ENCODE measurements at regions not wholly inside any gene's neighbourhood (a gene's known extent, or its start where the extent isn't known, plus 50 kb on each side); places are given as distances from the start of the nearest gene placed in this dataset.

DNA sequence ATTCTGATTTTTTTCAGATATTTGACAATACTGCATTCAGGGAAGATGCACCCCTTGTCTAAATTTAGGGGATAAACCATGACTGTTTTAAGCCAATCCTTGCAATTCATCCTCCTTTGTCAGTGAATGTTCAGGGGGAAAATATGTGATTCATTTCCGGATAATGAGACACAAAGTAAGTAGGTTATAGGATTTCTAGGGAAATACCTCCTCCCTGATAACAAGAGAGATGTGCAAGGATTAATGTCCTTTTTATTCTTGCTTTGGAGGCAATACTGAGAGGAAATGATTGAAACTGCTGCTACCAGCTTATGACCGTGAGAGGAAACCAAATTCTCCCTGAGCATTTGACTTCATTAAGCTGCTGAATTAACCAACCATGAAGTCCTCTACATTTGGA lies 161.3 kb upstream of the EYA4 start:
- Mint-ChIP-seq H3K27ac (no peak overlapping the region), H3K9me3 (no peaks in the 10 kb centered on the region), H3K4me3 (no peak overlapping the region), H3K36me3 (ENCODE audit: low read depth) (no peaks in the 10 kb centered on the region), H3K4me1 (ENCODE audit: low read depth) (no peaks in the 10 kb centered on the region), H3K27me3 (peaks cover 4% of the 10 kb centered on the region)
- CTCF ChIA-PET = no interaction called here
- no peak for ATAC-seq
- DNase-seq = no peak
- POLR2A ChIA-PET = no interaction called here
- TF ChIP-seq CTCF (IDR thresholded peaks at IDR 0.05) = no peak
- intact Hi-C loops (cut with micrococcal nuclease) = no loop called here

DNA sequence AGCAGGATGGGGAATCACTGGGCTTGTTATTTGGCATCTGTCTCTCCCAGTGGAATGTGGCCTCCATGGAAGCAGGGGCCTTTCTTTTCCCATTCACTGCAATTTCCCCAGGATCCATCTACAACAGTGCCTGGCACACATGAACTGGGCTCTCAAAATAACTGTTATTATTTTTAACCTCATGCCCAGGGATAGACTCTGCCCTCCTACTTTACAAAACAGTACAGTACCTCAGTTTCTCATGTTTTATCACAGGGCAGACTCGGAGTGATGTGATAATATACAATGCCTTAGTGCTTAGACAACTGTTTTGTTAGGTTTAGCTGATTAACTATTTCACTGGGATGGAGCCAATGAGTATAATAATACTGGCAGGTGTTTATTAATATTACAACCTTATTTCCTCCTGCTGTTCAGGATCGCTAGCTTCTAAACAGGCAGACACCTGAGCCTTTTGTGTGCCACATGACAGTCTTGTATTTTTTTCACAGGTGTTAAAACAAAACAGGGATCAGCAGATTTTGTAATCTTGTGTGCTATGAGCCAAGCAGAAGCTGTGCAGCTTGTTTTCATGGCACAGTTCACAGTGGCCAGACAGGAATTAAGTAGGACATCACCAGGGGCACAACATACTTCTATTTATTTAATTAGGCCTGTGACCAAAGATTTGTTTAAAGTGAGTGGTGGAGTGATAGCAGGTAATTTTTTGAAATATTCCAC lies 157.7 kb upstream of the EYA4 start:
- POLR2A ChIA-PET = no interaction called here

DNA sequence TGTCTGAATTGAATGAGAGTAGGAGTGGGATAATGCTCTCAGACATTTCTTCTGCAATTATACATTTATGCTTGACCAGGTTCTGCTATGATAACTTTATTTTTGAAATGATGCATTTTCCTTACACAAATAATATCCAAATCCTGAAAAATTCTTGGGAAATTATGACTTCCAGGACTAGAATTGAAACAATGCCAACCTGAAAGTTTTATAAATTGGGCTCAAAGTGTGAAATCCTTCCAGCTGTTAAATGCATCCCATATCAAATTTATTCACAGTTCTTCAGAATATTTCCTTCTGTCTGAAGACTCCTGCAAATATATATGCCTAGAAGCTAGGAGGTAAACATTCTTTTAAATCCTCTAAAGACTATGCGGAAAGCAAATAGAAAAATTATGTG lies 155.7 kb upstream of the EYA4 start:
- Mint-ChIP-seq H3K27me3 (peaks cover 6% of the 10 kb centered on the region), H3K4me1 (ENCODE audit: low read depth) (no peaks in the 10 kb centered on the region), H3K27ac (no peak overlapping the region), H3K4me3 (no peak overlapping the region), H3K9me3 (no peaks in the 10 kb centered on the region), H3K36me3 (ENCODE audit: low read depth) (no peaks in the 10 kb centered on the region)
- ChIA-PET POLR2A (no interaction called here), CTCF (interaction anchor here (0.7 kb wide), 1 partner anchor 9 kb away, joined by 3 read pairs; no protein-coding TSS in a partner anchor)
- no peak for TF ChIP-seq CTCF (IDR thresholded peaks at IDR 0.05)
- ATAC-seq = no peak
- no peak for DNase-seq
- intact Hi-C loops (cut with micrococcal nuclease) = no loop called here

More for the DNA sequence above, 157.7 kb upstream of the EYA4 start:
- no peak for DNase-seq
- Mint-ChIP-seq H3K9me3 (no peaks in the 10 kb centered on the region), H3K27me3 (peaks cover 6% of the 10 kb centered on the region), H3K27ac (no peak overlapping the region), H3K36me3 (ENCODE audit: low read depth) (no peaks in the 10 kb centered on the region), H3K4me3 (no peak overlapping the region), H3K4me1 (ENCODE audit: low read depth) (no peaks in the 10 kb centered on the region)
- no peak for TF ChIP-seq CTCF (IDR thresholded peaks at IDR 0.05)
- intact Hi-C loops (cut with micrococcal nuclease) = no loop called here
- no peak for ATAC-seq
- CTCF ChIA-PET = no interaction called here

DNA sequence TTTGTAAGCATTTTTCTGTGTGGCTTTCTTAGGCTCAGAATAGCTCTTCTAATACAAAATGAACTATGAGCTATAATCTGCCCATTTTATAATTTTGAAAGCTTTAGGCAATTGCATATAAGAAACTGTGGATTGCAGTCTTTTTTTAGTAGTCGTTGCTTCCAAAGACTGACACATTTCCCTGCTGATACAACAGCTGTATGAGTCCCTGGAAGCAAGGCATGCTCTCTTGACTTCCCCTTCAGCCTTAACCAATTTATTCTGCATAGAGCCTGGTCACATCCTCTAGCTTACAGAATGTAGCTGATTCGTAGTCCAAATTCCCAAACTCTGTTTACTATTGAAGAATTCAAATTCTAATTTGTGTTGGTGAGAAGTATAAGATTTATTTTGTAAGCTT lies 155.3 kb upstream of the EYA4 start:
- ChIA-PET POLR2A (no interaction called here), CTCF (interaction anchor here (0.7 kb wide), 1 partner anchor 9 kb away, joined by 3 read pairs; no protein-coding TSS in a partner anchor)
- no peak for DNase-seq
- Mint-ChIP-seq H3K4me3 (no peak overlapping the region), H3K4me1 (ENCODE audit: low read depth) (no peaks in the 10 kb centered on the region), H3K27ac (no peak overlapping the region), H3K36me3 (ENCODE audit: low read depth) (no peaks in the 10 kb centered on the region), H3K27me3 (peaks cover 6% of the 10 kb centered on the region), H3K9me3 (no peaks in the 10 kb centered on the region)
- ATAC-seq = no peak
- intact Hi-C loops (cut with micrococcal nuclease) = no loop called here
- no peak for TF ChIP-seq CTCF (IDR thresholded peaks at IDR 0.05)

GRCh38 chr6:133088931-133089695 lies 152.0 kb upstream of the EYA4 start:
- no peaks in the 10 kb centered on the region for H3K4me1 Mint-ChIP-seq (ENCODE audit: low read depth)

More at GRCh38 chr6:133088931-133089695, 152.0 kb upstream of the EYA4 start:
- Mint-ChIP-seq H3K4me3 (no peak overlapping the region), H3K36me3 (ENCODE audit: low read depth) (no peaks in the 10 kb centered on the region), H3K9me3 (no peaks in the 10 kb centered on the region), H3K27ac (no peak overlapping the region), H3K27me3 (peaks cover 6% of the 10 kb centered on the region)
- ChIA-PET CTCF (no interaction called here), POLR2A (no interaction called here)
- no peak for DNase-seq
- TF ChIP-seq CTCF (IDR thresholded peaks at IDR 0.05) = no peak
- no peak for ATAC-seq
- intact Hi-C loops (cut with micrococcal nuclease) = no loop called here

All from activated CD8-positive, alpha-beta T cell treated with anti-CD3 and anti-CD28 coated beads for 36 hours (primary cell).